GM10266 (cell line): ENCODE measurements at regions not wholly inside any gene's neighbourhood (a gene's known extent, or its start where the extent isn't known, plus 50 kb on each side); places are given as distances from the start of the nearest gene placed in this dataset.
"Not testable (repeated sequence)": the region's sequence is repeated elsewhere in the genome, so short reads cannot be mapped to it uniquely, and the experiment has no call there.

Source experiments
- DNase-seq: peaks from one replicate; pipeline ENCODE4 v3.0.0; 2012; ENCODE audit errors: extremely low spot score
- TF ChIP-seq, protein P1 (sequence below): IDR thresholded peaks from 2 replicates; pipeline ENCODE4 v1.5.1; 2012; ENCODE audit warnings: mild to moderate bottlenecking, low read depth; ENCODE audit not compliant: control insufficient read depth, insufficient read depth; ENCODE audit errors: missing control alignments

GRCh38 chr7:156043416-156044178 lies 231.3 kb upstream of the SHH start:
- TF ChIP-seq, protein P1, sequence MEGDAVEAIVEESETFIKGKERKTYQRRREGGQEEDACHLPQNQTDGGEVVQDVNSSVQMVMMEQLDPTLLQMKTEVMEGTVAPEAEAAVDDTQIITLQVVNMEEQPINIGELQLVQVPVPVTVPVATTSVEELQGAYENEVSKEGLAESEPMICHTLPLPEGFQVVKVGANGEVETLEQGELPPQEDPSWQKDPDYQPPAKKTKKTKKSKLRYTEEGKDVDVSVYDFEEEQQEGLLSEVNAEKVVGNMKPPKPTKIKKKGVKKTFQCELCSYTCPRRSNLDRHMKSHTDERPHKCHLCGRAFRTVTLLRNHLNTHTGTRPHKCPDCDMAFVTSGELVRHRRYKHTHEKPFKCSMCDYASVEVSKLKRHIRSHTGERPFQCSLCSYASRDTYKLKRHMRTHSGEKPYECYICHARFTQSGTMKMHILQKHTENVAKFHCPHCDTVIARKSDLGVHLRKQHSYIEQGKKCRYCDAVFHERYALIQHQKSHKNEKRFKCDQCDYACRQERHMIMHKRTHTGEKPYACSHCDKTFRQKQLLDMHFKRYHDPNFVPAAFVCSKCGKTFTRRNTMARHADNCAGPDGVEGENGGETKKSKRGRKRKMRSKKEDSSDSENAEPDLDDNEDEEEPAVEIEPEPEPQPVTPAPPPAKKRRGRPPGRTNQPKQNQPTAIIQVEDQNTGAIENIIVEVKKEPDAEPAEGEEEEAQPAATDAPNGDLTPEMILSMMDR: no peak
- no peak for DNase-seq

DNA sequence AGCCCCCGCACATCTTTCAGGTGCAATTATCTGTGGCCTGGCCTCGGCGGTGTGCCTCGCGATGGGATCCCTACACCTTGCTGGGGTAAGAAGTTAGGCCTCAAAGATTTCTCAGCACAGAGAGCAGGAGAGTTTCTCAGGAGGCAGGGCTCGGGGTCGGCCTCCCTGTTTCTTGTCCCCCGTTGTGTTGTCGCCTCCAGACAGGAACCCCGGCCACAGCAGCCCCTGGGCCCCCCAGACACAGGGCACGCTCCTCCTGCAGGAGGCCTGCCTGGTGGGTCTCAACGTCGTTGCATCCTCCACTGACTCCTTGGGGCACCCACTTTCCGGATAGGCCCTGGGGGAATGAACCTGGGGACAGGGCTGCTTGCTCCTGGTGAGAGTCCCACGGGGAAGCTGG lies 229.1 kb upstream of the SHH start:
- DNase-seq: no peak
- TF ChIP-seq, protein P1: no peak

DNA sequence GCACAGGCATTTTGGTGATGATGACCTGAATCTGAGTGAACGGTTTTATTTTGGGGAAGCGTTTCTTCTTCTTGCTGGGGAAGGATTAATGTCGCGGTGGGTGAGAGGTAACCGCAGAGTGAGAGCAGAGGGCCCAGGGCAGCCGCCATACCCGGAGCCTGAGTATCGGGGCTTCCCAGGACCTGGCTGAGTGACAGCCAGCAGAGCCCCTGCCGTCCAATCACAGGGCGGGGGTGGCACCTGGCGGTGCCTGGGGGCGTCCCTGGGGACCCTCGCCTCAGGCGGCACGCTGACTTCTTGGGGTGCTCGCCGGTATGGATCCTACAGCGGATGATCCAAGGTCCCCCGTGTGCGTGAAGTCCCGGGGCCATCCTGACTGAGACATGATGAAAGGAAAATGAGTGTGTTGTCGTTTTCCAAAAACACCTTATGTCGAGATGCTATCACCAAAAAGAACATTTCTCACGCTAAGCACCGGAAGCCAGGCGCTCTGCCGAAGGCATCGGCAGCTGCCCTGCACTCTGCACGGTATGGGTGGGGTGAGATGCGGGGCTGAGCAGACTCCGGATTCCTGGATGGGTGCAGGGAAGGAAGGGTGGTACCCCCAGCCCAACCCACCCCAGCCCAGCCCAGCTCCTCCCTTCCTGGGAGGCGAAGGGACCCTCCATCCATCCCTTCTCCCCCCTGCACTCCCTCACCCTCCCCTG lies 227.9 kb upstream of the SHH start:
- TF ChIP-seq, protein P1: no peak
- no peak for DNase-seq

DNA sequence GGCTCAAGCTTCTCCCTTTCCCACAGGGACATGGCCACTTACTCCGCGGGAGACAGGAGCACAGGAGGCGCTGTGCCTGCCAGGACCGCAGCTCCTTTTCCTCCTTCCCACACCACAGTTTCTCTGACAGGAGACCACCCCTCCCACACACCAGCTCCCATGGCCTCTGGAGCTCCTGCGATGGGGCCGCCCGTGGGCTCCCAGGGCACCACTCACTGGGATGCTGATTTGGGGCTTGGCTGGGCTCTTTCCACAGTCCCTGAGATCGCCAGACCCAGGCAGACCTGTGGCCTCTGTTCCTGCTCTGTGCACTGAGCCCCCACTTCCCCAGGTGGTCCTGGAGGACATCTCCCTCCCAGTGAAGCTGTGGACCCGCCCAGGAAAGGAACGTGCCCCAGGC lies 226.9 kb upstream of the SHH start:
- TF ChIP-seq, protein P1: no peak
- no peak for DNase-seq

DNA sequence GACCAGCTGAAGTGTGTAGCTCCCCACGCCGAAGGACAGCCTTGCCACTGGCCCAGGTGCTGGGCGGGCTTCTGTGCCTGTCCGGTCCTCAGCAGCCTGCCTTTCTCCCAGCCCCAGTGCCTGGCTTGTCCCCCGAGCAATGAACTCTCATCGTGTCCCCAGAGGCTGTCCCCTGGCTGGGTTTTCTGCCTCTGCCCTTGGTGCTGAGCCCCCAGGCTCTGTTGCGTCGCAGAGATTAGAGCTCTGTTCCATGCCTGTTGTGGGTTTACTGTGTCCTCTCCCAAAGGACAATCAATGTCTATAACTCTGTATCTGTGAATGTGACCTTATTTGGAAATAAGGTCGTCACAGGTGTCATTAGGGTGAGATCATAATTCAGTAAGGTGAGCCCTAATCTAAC lies 226.1 kb upstream of the SHH start:
- TF ChIP-seq, protein P1: no peak
- no peak for DNase-seq

- no peak for DNase-seq
- TF ChIP-seq, protein P1: no peak
Measured at GRCh38 chr7:156036153-156036552, 223.9 kb upstream of the SHH start.

- not testable (repeated sequence) for DNase-seq
Measured at GRCh38 chr7:156035387-156035786, 223.1 kb upstream of the SHH start.

- DNase-seq: peak; percentile 40
Measured at GRCh38 chr7:156034397-156034796, 222.1 kb upstream of the SHH start.

More at GRCh38 chr7:156034397-156034796, 222.1 kb upstream of the SHH start:
- TF ChIP-seq, protein P1: no peak
